GM12874 (cell line): ENCODE measurements at regions not wholly inside any gene's neighbourhood (a gene's known extent, or its start where the extent isn't known, plus 50 kb on each side); places are given as distances from the start of the nearest gene placed in this dataset.

Experiments
- CTCF ChIP-seq: IDR thresholded peaks from 2 replicates; pipeline ENCODE4 v1.5.1; 2011; ENCODE audit warnings: low read depth, mild to moderate bottlenecking, control low read depth, low read length, moderate library complexity; ENCODE audit not compliant: insufficient read depth

GRCh38 chr2:151030663-151031230 is 230.9 kb downstream of the RBM43 start:
- peak; percentile 12; the same call in 1 of the 2 replicates for TF ChIP-seq CTCF

GRCh38 chr2:151029406-151030157 is 232.1 kb downstream of the RBM43 start:
- no peak for TF ChIP-seq CTCF

- no peak for TF ChIP-seq CTCF
These were observed 232.9 kb downstream of the RBM43 start for GRCh38 chr2:151028691-151029176.

GRCh38 chr2:151027151-151027550 is 234.5 kb downstream of the RBM43 start:
- TF ChIP-seq CTCF = no peak

- TF ChIP-seq CTCF = no peak
These were observed 235.8 kb downstream of the RBM43 start for GRCh38 chr2:151025816-151026215.

- no peak for TF ChIP-seq CTCF
These were observed 236.9 kb downstream of the RBM43 start for GRCh38 chr2:151024696-151025251.

- no peak for TF ChIP-seq CTCF
These were observed 239.8 kb downstream of the RBM43 start for GRCh38 chr2:151021747-151022452.
